OCI-LY3 (cell line): ENCODE measurements at regions not wholly inside any gene's neighbourhood (a gene's known extent, or its start where the extent isn't known, plus 50 kb on each side); places are given as distances from the start of the nearest gene placed in this dataset.
"Not testable (repeated sequence)": the region's sequence is repeated elsewhere in the genome, so short reads cannot be mapped to it uniquely, and the experiment has no call there.

ENCODE experiments used
- EZH2phosphoT487 ChIP-seq: fragments of 200-600 bp; shearing (Covaris generic); IDR thresholded peaks from 2 replicates; pipeline ENCODE4 v1.6.1; 2018; ENCODE audit warnings: antibody characterized with exemption, mixed run types, low read depth
- TF ChIP-seq, protein P1 (sequence below): fragments of 200-600, 300-600 bp; sonication (generic); IDR thresholded peaks from 2 replicates; pipeline ENCODE4 v1.5.1; 2014; ENCODE audit warnings: antibody characterized with exemption, low read length, low read depth

- TF ChIP-seq, protein P1, sequence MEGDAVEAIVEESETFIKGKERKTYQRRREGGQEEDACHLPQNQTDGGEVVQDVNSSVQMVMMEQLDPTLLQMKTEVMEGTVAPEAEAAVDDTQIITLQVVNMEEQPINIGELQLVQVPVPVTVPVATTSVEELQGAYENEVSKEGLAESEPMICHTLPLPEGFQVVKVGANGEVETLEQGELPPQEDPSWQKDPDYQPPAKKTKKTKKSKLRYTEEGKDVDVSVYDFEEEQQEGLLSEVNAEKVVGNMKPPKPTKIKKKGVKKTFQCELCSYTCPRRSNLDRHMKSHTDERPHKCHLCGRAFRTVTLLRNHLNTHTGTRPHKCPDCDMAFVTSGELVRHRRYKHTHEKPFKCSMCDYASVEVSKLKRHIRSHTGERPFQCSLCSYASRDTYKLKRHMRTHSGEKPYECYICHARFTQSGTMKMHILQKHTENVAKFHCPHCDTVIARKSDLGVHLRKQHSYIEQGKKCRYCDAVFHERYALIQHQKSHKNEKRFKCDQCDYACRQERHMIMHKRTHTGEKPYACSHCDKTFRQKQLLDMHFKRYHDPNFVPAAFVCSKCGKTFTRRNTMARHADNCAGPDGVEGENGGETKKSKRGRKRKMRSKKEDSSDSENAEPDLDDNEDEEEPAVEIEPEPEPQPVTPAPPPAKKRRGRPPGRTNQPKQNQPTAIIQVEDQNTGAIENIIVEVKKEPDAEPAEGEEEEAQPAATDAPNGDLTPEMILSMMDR, result not testable (repeated sequence)
- TF ChIP-seq EZH2phosphoT487, result not testable (repeated sequence)
Observed at GRCh38 chr15:20380199-20380598, 161.4 kb downstream of the GOLGA6L6 start.
